Endothelial cell (in vitro differentiated cells): ENCODE measurements at regions not wholly inside any gene's neighbourhood (a gene's known extent, or its start where the extent isn't known, plus 50 kb on each side); places are given as distances from the start of the nearest gene placed in this dataset.

Experiments used
- DNase-seq: peaks from one replicate; pipeline ENCODE4 v3.0.0; 2021; ENCODE audit warnings: low spot score
- H3K27ac Mint-ChIP-seq: one replicate; pipeline ENCODE4 v1.8.0; 2021; ENCODE audit warnings: mixed read lengths, inconsistent platforms; ENCODE audit not compliant: unreplicated experiment
- H3K27me3 Mint-ChIP-seq: one replicate; pipeline ENCODE4 v1.8.0; 2021; ENCODE audit warnings: mild to moderate bottlenecking, moderate library complexity, mixed read lengths, inconsistent platforms; ENCODE audit not compliant: unreplicated experiment
- H3K36me3 Mint-ChIP-seq: one replicate; pipeline ENCODE4 v1.8.0; 2021; ENCODE audit warnings: mild to moderate bottlenecking, low read depth, mixed read lengths, inconsistent platforms; ENCODE audit not compliant: unreplicated experiment
- H3K4me1 Mint-ChIP-seq: one replicate; pipeline ENCODE4 v1.8.0; 2021; ENCODE audit warnings: mild to moderate bottlenecking, mixed read lengths, inconsistent platforms; ENCODE audit not compliant: unreplicated experiment
- H3K4me3 Mint-ChIP-seq: one replicate; pipeline ENCODE4 v1.8.0; 2021; ENCODE audit warnings: mild to moderate bottlenecking, mixed read lengths, inconsistent platforms; ENCODE audit not compliant: unreplicated experiment
- H3K9me3 Mint-ChIP-seq: one replicate; pipeline ENCODE4 v1.8.0; 2021; ENCODE audit warnings: mixed read lengths, inconsistent platforms; ENCODE audit not compliant: unreplicated experiment
- TF ChIP-seq, protein P1 (sequence below): fragments of 200-600 bp; sonication (generic); IDR thresholded peaks from one replicate; pipeline ENCODE4 v1.5.0; 2021; ENCODE audit warnings: antibody characterized with exemption; ENCODE audit not compliant: unreplicated experiment

DNA sequence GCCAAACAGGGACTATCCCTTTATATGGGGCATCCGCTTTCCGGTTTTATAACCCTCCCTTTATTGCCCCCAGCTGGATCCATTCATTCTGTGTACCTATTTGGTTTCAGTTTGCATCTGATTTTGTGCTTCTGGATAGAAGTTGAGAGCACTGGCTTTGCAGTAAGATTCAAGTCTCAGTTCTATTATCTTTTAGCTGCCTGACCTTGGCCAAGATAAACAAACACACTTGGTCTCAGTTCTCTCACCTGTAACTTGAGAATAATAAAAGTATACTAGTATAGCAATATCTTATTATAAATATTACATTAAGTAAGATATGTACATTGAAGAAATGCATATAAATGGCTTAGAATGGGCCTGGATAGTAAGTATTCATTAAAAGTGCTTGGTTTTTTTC is 182.4 kb upstream of the TSHZ2 start:
- no peaks in the 10 kb centered on the region for H3K27me3 Mint-ChIP-seq
- TF ChIP-seq, protein P1, sequence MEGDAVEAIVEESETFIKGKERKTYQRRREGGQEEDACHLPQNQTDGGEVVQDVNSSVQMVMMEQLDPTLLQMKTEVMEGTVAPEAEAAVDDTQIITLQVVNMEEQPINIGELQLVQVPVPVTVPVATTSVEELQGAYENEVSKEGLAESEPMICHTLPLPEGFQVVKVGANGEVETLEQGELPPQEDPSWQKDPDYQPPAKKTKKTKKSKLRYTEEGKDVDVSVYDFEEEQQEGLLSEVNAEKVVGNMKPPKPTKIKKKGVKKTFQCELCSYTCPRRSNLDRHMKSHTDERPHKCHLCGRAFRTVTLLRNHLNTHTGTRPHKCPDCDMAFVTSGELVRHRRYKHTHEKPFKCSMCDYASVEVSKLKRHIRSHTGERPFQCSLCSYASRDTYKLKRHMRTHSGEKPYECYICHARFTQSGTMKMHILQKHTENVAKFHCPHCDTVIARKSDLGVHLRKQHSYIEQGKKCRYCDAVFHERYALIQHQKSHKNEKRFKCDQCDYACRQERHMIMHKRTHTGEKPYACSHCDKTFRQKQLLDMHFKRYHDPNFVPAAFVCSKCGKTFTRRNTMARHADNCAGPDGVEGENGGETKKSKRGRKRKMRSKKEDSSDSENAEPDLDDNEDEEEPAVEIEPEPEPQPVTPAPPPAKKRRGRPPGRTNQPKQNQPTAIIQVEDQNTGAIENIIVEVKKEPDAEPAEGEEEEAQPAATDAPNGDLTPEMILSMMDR: no peak
- no peak overlapping the region for H3K4me3 Mint-ChIP-seq
- DNase-seq: no peak
- H3K9me3 Mint-ChIP-seq: no peaks in the 10 kb centered on the region
- H3K4me1 Mint-ChIP-seq: peaks cover 2% of the 10 kb centered on the region
- H3K27ac Mint-ChIP-seq: no peak overlapping the region
- no peaks in the 10 kb centered on the region for H3K36me3 Mint-ChIP-seq

DNA sequence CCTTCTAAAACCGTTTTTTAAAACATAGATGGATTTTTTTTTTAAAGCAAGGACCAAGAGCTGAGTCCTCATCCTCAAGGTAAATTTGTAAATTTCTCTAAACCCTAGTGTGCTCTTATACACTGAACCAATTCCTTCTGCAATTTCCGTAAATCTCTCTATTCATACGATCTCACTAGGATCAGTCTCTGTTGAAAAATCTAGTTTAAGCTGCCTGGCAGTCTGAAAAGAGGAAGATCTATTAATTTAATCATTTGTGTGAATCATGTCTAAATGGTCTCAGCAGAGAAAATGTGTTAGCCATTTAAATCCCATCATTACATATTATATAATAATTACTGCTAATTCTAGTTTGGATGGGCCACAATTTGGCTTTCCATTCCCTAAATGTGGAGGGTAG is 184.2 kb upstream of the TSHZ2 start:
- H3K27me3 Mint-ChIP-seq: no peaks in the 10 kb centered on the region

GRCh38 chr20:52787216-52787615 is 184.9 kb upstream of the TSHZ2 start:
- H3K9me3 Mint-ChIP-seq: no peaks in the 10 kb centered on the region
- H3K4me3 Mint-ChIP-seq: no peak overlapping the region
- TF ChIP-seq, protein P1: no peak
- H3K36me3 Mint-ChIP-seq: no peaks in the 10 kb centered on the region
- no peak overlapping the region for H3K27ac Mint-ChIP-seq
- no peak for DNase-seq
- peaks cover 2% of the 10 kb centered on the region for H3K4me1 Mint-ChIP-seq
- no peaks in the 10 kb centered on the region for H3K27me3 Mint-ChIP-seq

More for the DNA sequence above, 184.2 kb upstream of the TSHZ2 start:
- DNase-seq: no peak
- H3K36me3 Mint-ChIP-seq: no peaks in the 10 kb centered on the region
- H3K9me3 Mint-ChIP-seq: no peaks in the 10 kb centered on the region
- no peak overlapping the region for H3K4me3 Mint-ChIP-seq
- H3K27ac Mint-ChIP-seq: no peak overlapping the region
- TF ChIP-seq, protein P1: no peak
- H3K4me1 Mint-ChIP-seq: peaks cover 2% of the 10 kb centered on the region

- Mint-ChIP-seq H3K9me3 (no peaks in the 10 kb centered on the region), H3K27ac (no peak overlapping the region), H3K4me3 (no peak overlapping the region), H3K27me3 (no peaks in the 10 kb centered on the region), H3K36me3 (no peaks in the 10 kb centered on the region), H3K4me1 (peaks cover 2% of the 10 kb centered on the region)
- TF ChIP-seq, protein P1: no peak
- no peak for DNase-seq
Observed at GRCh38 chr20:52785679-52786078, 186.5 kb upstream of the TSHZ2 start.

GRCh38 chr20:52783769-52784168 is 188.4 kb upstream of the TSHZ2 start:
- peak; percentile 44 for DNase-seq

More at GRCh38 chr20:52783769-52784168, 188.4 kb upstream of the TSHZ2 start:
- TF ChIP-seq, protein P1: peak; percentile 68
- H3K36me3 Mint-ChIP-seq: no peaks in the 10 kb centered on the region
- H3K4me1 Mint-ChIP-seq: peaks cover 2% of the 10 kb centered on the region
- peaks cover 2% of the 10 kb centered on the region for H3K27me3 Mint-ChIP-seq
- no peak overlapping the region for H3K4me3 Mint-ChIP-seq
- no peak overlapping the region for H3K27ac Mint-ChIP-seq
- no peaks in the 10 kb centered on the region for H3K9me3 Mint-ChIP-seq
